DOHH2 (cell line): ENCODE measurements at regions not wholly inside any gene's neighbourhood (a gene's known extent, or its start where the extent isn't known, plus 50 kb on each side); places are given as distances from the start of the nearest gene placed in this dataset.

Source experiments
- H3F3A ChIP-seq: fragments of 200-600 bp; sonication (generic), shearing (Covaris generic); 2 replicates; pipeline ENCODE4 v1.6.0; 2016; ENCODE audit warnings: antibody characterized with exemption, mild to moderate bottlenecking; ENCODE audit not compliant: control insufficient read depth, insufficient read depth
- H3K27ac ChIP-seq: fragments of 200-600 bp; sonication (generic); 2 replicates; pipeline ENCODE4 v1.5.1; 2014; ENCODE audit warnings: low read depth, mild to moderate bottlenecking, low read length, moderate library complexity
- H3K27me3 ChIP-seq: fragments of 200-600 bp; sonication (generic); 2 replicates; pipeline ENCODE4 v1.6.1; 2014; ENCODE audit warnings: mild to moderate bottlenecking, low read length, mixed read lengths; ENCODE audit not compliant: control insufficient read depth
- H3K36me3 ChIP-seq: fragments of 200-600 bp; sonication (generic); 2 replicates; pipeline ENCODE4 v1.6.1; 2014; ENCODE audit warnings: mild to moderate bottlenecking, low read length, moderate library complexity, mixed read lengths; ENCODE audit not compliant: control insufficient read depth
- H3K4me1 ChIP-seq: fragments of 200-600 bp; sonication (generic); 2 replicates; pipeline ENCODE4 v1.6.1; 2014; ENCODE audit warnings: mild to moderate bottlenecking, low read length, mixed read lengths; ENCODE audit not compliant: control insufficient read depth
- H3K4me2 ChIP-seq: fragments of 200-600 bp; sonication (generic); 2 replicates; pipeline ENCODE4 v1.6.0; 2014; ENCODE audit warnings: mild to moderate bottlenecking, low read length, moderate library complexity
- H3K4me3 ChIP-seq: fragments of 200-600 bp; sonication (generic); 2 replicates; pipeline ENCODE4 v1.5.1; 2014; ENCODE audit warnings: mild to moderate bottlenecking, low read length, mixed read lengths
- H3K79me2 ChIP-seq: fragments of 200-600 bp; sonication (generic); 2 replicates; pipeline ENCODE4 v1.6.1; 2014; ENCODE audit warnings: mild to moderate bottlenecking, low read length, mixed read lengths; ENCODE audit not compliant: control insufficient read depth
- H3K9me2 ChIP-seq: fragments of 200-600 bp; sonication (generic); replicated peaks from 2 replicates; pipeline ENCODE4 v1.6.1; 2014; ENCODE audit warnings: mild to moderate bottlenecking, low read length, mixed read lengths; ENCODE audit not compliant: control insufficient read depth
- H3K9me3 ChIP-seq: fragments of 200-600 bp; sonication (generic); 2 replicates; pipeline ENCODE4 v1.6.1; 2014; ENCODE audit warnings: antibody characterized with exemption, low read length, mixed read lengths; ENCODE audit not compliant: control insufficient read depth, insufficient read depth
- H4K20me1 ChIP-seq: fragments of 200-600 bp; sonication (generic); 2 replicates; pipeline ENCODE4 v1.6.0; 2014; ENCODE audit warnings: low read depth, mild to moderate bottlenecking, antibody characterized with exemption, low read length, moderate library complexity; ENCODE audit not compliant: control insufficient read depth, insufficient read depth
- EZH2phosphoT487 ChIP-seq: fragments of 200-600 bp; sonication (generic); IDR thresholded peaks from 2 replicates; pipeline ENCODE4 v1.6.1; 2017; ENCODE audit warnings: borderline replicate concordance, mild to moderate bottlenecking, antibody characterized with exemption, low read length, moderate library complexity, mixed read lengths
- TF ChIP-seq, protein P1 (sequence below): fragments of 200-600 bp; sonication (generic); IDR thresholded peaks from one replicate; pipeline ENCODE4 v1.5.1; 2014; ENCODE audit warnings: antibody characterized with exemption, mild to moderate bottlenecking, low read depth, low read length; ENCODE audit not compliant: poor library complexity, severe bottlenecking

GRCh38 chr5:167804512-167805220 lies 486.8 kb upstream of the WWC1 start:
- Histone ChIP-seq H4K20me1 (no peaks in the 10 kb centered on the region), H3K4me3 (no peak overlapping the region), H3K4me1 (no peaks in the 10 kb centered on the region), H3F3A (no peaks in the 10 kb centered on the region), H3K9me2 (no peaks in the 10 kb centered on the region), H3K27me3 (no peaks in the 10 kb centered on the region), H3K4me2 (no peak overlapping the region), H3K79me2 (no peaks in the 10 kb centered on the region), H3K27ac (no peak overlapping the region), H3K36me3 (no peaks in the 10 kb centered on the region), H3K9me3 (no peaks in the 10 kb centered on the region)
- TF ChIP-seq, protein P1, sequence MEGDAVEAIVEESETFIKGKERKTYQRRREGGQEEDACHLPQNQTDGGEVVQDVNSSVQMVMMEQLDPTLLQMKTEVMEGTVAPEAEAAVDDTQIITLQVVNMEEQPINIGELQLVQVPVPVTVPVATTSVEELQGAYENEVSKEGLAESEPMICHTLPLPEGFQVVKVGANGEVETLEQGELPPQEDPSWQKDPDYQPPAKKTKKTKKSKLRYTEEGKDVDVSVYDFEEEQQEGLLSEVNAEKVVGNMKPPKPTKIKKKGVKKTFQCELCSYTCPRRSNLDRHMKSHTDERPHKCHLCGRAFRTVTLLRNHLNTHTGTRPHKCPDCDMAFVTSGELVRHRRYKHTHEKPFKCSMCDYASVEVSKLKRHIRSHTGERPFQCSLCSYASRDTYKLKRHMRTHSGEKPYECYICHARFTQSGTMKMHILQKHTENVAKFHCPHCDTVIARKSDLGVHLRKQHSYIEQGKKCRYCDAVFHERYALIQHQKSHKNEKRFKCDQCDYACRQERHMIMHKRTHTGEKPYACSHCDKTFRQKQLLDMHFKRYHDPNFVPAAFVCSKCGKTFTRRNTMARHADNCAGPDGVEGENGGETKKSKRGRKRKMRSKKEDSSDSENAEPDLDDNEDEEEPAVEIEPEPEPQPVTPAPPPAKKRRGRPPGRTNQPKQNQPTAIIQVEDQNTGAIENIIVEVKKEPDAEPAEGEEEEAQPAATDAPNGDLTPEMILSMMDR = no peak
- TF ChIP-seq EZH2phosphoT487 = no peak

GRCh38 chr5:167810573-167810972 lies 480.9 kb upstream of the WWC1 start:
- no peak overlapping the region for H3K4me3 ChIP-seq
- H3K79me2 ChIP-seq = no peaks in the 10 kb centered on the region
- no peaks in the 10 kb centered on the region for H3F3A ChIP-seq
- H3K4me2 ChIP-seq = no peak overlapping the region
- H3K36me3 ChIP-seq = no peaks in the 10 kb centered on the region
- no peak for TF ChIP-seq EZH2phosphoT487
- no peaks in the 10 kb centered on the region for H3K27me3 ChIP-seq
- H3K9me3 ChIP-seq = no peaks in the 10 kb centered on the region
- H4K20me1 ChIP-seq = no peaks in the 10 kb centered on the region
- no peaks in the 10 kb centered on the region for H3K9me2 ChIP-seq
- H3K4me1 ChIP-seq = no peaks in the 10 kb centered on the region
- no peak overlapping the region for H3K27ac ChIP-seq

GRCh38 chr5:167812871-167813270 lies 478.6 kb upstream of the WWC1 start:
- no peaks in the 10 kb centered on the region for H3K79me2 ChIP-seq
- no peaks in the 10 kb centered on the region for H3K4me1 ChIP-seq

GRCh38 chr5:167813389-167813788 lies 478.1 kb upstream of the WWC1 start:
- H3K4me1 ChIP-seq = no peaks in the 10 kb centered on the region
- TF ChIP-seq, protein P1 = no peak
- no peak for TF ChIP-seq EZH2phosphoT487

More at GRCh38 chr5:167812871-167813270, 478.6 kb upstream of the WWC1 start:
- Histone ChIP-seq H3K9me2 (no peaks in the 10 kb centered on the region), H3F3A (no peaks in the 10 kb centered on the region), H3K4me3 (no peak overlapping the region), H3K27me3 (no peaks in the 10 kb centered on the region), H3K36me3 (no peaks in the 10 kb centered on the region), H3K9me3 (no peaks in the 10 kb centered on the region), H3K4me2 (no peak overlapping the region), H4K20me1 (no peaks in the 10 kb centered on the region), H3K27ac (no peak overlapping the region)
- TF ChIP-seq, protein P1 = no peak
- TF ChIP-seq EZH2phosphoT487 = no peak

More at GRCh38 chr5:167813389-167813788, 478.1 kb upstream of the WWC1 start:
- no peaks in the 10 kb centered on the region for H3K27me3 ChIP-seq
- H4K20me1 ChIP-seq = no peaks in the 10 kb centered on the region
- H3K9me2 ChIP-seq = no peaks in the 10 kb centered on the region
- H3K4me2 ChIP-seq = no peak overlapping the region
- H3K79me2 ChIP-seq = no peaks in the 10 kb centered on the region
- H3K9me3 ChIP-seq = no peaks in the 10 kb centered on the region
- H3F3A ChIP-seq = no peaks in the 10 kb centered on the region
- no peak overlapping the region for H3K27ac ChIP-seq
- no peaks in the 10 kb centered on the region for H3K36me3 ChIP-seq
- H3K4me3 ChIP-seq = no peak overlapping the region
